Cerebellar cortex (tissue), 1 donor: ENCODE measurements at regions not wholly inside any gene's neighbourhood (a gene's known extent, or its start where the extent isn't known, plus 50 kb on each side); places are given as distances from the start of the nearest gene placed in this dataset.

Experiments used
- DNase-seq: peaks from one replicate; pipeline ENCODE4 v3.0.0-alpha.2; 2015; ENCODE audit warnings: low spot score

DNA sequence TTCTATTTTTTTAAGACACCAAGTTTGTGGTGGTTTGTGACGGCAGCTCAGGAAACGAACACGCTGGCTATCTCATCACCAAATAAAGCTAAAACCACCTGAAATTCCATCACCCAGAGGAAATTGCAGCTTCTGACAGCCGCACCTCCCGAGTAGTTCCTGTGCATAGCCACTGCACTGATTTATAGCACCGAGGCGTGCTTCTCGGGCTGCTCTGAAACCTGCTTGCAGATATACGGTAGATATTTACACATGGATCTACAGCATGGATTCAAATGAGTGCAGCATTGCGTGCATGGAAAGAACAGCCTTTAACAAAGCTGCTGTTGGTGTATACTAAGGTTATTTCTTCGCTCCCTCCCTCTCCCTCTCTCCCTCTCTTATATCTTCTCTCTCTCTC, 153.8 kb downstream of the PHF2 start:
- no peak for DNase-seq
